NB4 (cell line): ENCODE measurements at regions not wholly inside any gene's neighbourhood (a gene's known extent, or its start where the extent isn't known, plus 50 kb on each side); places are given as distances from the start of the nearest gene placed in this dataset.

Source experiments
- DNase-seq: peaks from one replicate; pipeline ENCODE4 v3.0.0; 2010; ENCODE audit warnings: low read depth
- H3K4me3 ChIP-seq: one replicate; pipeline ENCODE4 v1.5.1; 2011; ENCODE audit warnings: mild to moderate bottlenecking, low read depth, low read length, moderate library complexity
- CTCF ChIP-seq: IDR thresholded peaks from one replicate; pipeline ENCODE4 v1.5.1; 2012; ENCODE audit warnings: low read depth, low read length
- MAX ChIP-seq: IDR thresholded peaks from 2 replicates; pipeline ENCODE4 v1.6.1; 2011; ENCODE audit warnings: low read depth, low read length
- MYC ChIP-seq: IDR thresholded peaks from 2 replicates; pipeline ENCODE4 v1.6.1; 2011; ENCODE audit warnings: low read depth, low read length
- POLR2A ChIP-seq: IDR thresholded peaks from 2 replicates; pipeline ENCODE4 v1.6.1; 2011; ENCODE audit warnings: mild to moderate bottlenecking; ENCODE audit not compliant: insufficient read length; ENCODE audit errors: extremely low read depth

GRCh38 chr1:78255383-78255782 lies 209.6 kb downstream of the GIPC2 start:
- no peak for TF ChIP-seq MAX
- TF ChIP-seq POLR2A = no peak
- no peak for TF ChIP-seq CTCF
- H3K4me3 ChIP-seq = no peak overlapping the region
- DNase-seq = no peak

DNA sequence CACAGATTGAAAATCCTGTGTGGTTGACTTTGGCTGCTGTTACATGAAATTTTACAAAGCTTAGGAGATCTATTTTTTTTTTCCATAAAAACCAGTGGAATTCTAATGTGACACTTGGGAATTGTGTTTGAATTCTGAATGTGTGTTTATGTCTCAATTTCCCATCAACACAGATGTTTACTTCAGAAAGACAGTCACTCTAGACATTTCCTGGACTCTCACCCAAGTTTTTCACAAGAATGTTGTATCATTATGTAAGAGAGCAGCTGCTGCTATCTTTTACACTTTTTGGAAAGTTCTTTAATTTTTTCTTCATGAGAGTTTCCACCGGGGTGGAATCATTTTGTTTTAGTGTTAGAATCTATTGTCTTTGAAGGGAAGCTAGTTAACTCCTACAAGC lies 210.1 kb downstream of the GIPC2 start:
- no peak for DNase-seq
- no peak overlapping the region for H3K4me3 ChIP-seq
- TF ChIP-seq MAX (no peak), MYC (no peak), POLR2A (no peak), CTCF (no peak)

GRCh38 chr1:78263459-78263858 lies 217.7 kb downstream of the GIPC2 start:
- H3K4me3 ChIP-seq = no peak overlapping the region
- TF ChIP-seq CTCF = no peak
- TF ChIP-seq POLR2A = no peak
- TF ChIP-seq MYC = no peak
- no peak for TF ChIP-seq MAX
- DNase-seq = no peak

DNA sequence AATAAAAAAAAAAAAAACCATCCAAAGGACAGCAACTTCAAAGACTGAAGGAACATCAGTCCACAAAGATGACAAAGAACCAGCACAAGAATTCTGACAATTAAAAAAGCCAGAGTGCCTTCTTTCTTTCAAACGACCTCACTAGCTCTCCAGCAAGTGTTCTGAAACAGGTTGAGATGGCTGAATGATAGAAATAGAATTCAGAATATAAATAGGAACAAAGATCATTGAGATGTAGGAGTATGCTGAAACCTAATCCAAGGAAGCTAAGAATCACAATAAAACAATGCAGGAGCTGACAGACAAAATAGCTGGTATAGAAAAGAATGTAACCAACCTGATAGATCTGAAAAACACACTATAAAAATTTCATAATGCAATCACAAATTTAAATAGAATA lies 218.2 kb downstream of the GIPC2 start:
- TF ChIP-seq CTCF (no peak), POLR2A (no peak), MAX (no peak), MYC (no peak)
- DNase-seq = no peak
- H3K4me3 ChIP-seq = no peak overlapping the region

DNA sequence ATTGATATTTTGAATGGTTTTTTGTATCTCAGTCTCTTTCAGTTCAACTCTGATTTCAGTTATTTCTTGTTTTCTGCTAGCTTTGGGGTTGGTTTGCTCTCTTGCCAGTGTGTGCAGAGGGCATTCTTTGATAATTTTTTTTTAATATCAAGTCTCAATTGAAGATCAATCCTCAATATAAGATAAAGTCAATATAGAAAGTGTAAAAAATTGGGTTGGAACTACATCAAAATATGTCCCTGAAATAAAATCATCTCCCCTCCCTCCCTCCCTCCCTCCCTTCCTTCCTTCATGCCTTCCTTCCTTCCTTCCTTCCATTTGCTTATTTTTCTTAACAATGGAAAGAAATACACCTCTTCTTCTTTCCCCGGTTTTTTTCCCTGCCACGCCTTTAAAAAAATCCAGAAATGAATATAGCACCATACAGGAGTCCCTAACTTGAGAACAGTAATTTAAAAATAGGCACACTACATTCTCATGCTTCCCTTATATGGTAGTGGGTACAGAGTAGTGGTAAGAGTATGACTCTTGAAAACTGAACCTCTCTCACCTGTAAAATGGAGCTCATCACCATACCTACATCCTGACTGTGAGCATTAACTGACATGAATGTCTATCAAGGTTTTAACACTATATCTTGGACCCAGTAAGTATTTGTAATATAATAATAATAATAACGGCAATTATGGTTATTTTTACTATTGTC lies 221.9 kb downstream of the GIPC2 start:
- DNase-seq = no peak
- no peak for TF ChIP-seq POLR2A
- no peak for TF ChIP-seq MYC
- no peak for TF ChIP-seq CTCF
- no peak for TF ChIP-seq MAX
- H3K4me3 ChIP-seq = no peak overlapping the region
